GM12873 (cell line): ENCODE measurements at regions not wholly inside any gene's neighbourhood (a gene's known extent, or its start where the extent isn't known, plus 50 kb on each side); places are given as distances from the start of the nearest gene placed in this dataset.

Experiments
- TF ChIP-seq, protein P1 (sequence below): IDR thresholded peaks from 2 replicates; pipeline ENCODE4 v1.5.1; 2012; ENCODE audit warnings: low read depth, mild to moderate bottlenecking, moderate library complexity, low read length, control low read depth; ENCODE audit not compliant: insufficient read depth; ENCODE audit errors: missing control alignments

DNA sequence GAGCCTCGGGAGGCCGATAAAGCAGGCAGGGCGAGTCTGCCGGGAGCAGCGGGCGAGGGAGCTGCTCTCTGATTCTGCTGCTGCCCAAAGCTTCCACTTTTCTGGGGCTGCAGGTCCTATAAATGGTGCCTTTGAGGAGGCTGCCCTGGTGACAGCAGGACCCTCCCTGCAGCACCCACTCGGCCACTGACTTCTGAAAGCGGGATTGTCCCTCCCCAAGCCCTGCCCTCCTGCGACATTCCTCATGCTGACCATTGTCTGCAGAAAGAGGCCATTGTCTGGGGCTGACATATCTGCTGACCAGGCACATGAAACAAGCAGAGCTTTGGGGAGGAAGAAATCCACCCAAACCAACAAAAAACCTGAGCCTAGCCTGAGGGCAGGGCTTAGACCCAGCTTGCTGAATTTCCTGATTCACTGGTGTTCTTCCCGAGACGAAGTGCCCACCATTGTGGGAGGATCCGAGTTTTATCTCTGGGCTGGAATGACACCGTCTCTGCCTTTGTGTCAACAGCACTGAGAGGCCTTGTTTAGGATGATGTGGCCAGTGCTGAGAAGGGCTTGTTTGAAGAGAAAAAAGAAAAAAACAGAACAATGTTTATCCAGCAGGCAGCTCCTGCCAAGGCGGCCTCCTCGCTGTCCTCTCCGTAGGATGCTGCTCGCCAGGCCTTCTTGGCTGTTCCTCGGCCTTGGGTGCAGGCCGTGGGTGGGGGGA lies 129.7 kb downstream of the MYCN start:
- TF ChIP-seq, protein P1, sequence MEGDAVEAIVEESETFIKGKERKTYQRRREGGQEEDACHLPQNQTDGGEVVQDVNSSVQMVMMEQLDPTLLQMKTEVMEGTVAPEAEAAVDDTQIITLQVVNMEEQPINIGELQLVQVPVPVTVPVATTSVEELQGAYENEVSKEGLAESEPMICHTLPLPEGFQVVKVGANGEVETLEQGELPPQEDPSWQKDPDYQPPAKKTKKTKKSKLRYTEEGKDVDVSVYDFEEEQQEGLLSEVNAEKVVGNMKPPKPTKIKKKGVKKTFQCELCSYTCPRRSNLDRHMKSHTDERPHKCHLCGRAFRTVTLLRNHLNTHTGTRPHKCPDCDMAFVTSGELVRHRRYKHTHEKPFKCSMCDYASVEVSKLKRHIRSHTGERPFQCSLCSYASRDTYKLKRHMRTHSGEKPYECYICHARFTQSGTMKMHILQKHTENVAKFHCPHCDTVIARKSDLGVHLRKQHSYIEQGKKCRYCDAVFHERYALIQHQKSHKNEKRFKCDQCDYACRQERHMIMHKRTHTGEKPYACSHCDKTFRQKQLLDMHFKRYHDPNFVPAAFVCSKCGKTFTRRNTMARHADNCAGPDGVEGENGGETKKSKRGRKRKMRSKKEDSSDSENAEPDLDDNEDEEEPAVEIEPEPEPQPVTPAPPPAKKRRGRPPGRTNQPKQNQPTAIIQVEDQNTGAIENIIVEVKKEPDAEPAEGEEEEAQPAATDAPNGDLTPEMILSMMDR, result no peak

DNA sequence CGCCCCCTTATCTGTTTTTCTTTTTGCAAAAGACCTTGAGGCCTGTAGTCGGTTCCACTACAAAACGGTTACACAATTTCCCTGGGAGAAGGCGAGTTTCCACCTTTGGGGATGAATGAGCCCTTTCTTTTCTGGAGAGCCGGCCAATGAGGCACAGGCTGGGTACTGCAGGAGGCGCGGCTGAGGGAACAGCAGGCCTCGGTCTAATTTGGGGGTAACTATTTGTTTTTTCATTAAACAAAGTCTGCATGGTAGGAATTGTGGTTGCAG lies 129.2 kb downstream of the MYCN start:
- TF ChIP-seq, protein P1, result no peak

DNA sequence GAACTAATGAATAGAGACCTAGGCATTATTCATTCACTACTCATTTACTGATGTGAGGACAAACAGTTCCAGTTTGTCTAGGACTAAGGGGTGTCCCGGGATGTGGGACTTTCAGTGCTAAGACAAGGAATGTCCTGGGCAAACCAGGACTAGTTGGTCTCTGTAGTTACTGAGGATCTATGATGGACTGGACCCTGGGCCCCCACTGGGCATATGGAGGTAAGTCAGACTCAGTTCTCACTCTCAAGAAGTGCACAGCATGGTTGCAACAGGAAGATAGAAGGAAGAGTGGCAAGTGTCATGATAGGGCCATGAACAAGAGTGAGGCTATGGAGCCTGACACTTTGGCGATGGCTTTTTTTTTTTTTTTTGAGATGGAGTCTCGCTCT lies 128.2 kb downstream of the MYCN start:
- TF ChIP-seq, protein P1, result no peak

DNA sequence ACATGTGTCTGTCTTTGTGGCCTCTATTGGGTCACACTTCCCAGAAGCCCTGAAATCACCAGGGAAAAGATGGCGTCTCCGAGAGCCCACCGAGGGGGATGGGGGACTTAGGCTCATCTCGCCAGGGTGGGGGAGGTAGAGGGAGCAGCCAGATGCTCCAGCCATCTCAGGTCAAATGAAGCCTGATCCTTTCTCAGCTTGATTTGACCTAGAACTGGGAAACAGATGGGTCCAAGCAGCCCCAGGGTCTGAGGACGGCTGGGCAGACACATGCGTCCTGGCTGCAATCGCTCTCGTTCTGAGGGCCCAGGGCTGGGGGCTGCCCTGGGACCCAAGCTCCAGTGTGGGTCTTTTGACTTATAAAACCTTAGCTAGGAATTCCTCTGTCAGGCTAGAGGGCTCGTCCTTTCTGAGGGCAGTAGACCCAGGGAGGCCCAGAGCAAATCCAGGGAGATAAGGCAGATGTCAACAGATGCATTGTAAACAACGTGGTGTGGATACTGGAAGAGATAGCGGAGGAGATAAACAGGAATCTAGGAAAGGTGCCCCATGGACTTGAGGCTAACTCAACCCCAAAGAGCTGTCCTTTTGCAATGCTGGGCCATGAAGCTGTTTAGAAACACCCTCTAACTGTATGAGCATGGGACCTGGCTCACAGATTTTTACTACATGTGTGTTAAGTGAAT lies 127.7 kb downstream of the MYCN start:
- TF ChIP-seq, protein P1, result no peak

DNA sequence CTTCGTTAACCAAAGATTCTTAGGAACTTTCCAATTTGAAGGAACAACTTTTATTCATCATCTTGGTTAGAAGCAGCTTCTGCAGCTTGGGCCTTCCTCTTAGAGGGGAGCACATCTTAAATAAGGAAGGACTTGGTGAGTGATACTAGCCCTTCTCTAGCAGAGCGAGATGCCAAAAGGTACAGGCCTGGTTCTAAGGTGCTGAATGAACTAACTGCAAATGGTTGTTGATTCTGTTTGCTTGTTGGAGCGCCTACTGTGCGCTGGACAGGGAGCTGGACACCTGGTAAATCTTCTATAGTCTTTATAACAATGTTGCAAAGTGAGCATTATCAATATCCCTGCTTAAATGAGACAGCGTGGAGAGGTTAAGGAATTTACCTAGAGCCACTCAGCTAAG lies 127.1 kb downstream of the MYCN start:
- TF ChIP-seq, protein P1, result no peak

DNA sequence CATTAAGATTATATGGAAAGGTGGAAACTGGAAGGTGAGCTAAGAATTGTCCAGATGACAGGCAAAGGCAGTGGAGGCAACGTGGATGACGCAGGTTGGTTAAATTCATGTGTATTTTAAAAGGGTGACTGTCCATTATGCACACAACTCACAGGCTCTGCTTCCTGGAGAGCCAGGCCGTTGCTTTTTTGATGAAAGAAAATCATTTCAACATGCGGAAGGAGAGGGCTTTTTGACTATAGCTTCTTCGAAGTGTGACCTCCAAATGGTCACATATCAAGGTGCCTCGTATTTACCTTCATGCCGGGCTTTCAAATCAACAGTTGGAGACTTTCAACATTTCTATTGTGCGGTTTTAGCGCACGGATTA lies 126.7 kb downstream of the MYCN start:
- TF ChIP-seq, protein P1, result no peak

DNA sequence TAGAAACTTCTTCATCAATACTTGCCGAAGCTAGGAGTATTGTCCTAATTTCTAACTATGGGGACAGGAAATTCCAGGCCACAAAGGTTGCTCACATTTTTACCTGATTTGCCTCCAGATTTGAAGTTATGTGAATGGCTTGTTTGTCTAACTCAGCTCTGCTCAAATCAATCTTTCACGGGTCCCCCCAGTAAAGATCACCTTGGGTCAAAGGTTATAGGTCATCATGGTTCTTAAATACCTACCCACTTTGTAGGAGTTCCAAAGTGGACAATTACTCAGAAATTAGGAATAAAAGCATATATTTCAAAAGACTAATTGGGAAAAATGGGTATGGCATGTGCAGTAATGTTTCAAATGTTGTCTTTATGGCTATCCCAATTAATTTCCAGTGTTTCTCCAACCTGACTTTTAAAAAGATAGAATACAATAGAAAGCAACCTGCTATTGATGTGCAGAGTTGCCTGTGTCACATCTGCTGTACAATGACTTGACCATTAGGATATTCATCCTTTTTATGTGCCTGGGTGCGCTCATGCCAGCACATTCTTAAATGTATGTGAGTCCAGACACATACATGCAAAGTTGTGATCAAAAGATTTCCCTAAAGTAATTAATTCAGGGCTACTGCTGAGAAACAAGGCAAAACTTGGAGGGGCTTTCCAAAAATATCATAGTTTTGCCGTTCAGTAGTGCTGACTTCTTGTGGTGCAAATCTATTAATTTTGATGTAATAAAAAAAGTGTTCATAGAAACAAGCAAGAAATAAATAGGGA lies 126.1 kb downstream of the MYCN start:
- TF ChIP-seq, protein P1, result no peak
